GM10266 (cell line): ENCODE measurements at regions not wholly inside any gene's neighbourhood (a gene's known extent, or its start where the extent isn't known, plus 50 kb on each side); places are given as distances from the start of the nearest gene placed in this dataset.

Experiments used
- DNase-seq: peaks from one replicate; pipeline ENCODE4 v3.0.0; 2012; ENCODE audit errors: extremely low spot score
- TF ChIP-seq, protein P1 (sequence below): IDR thresholded peaks from 2 replicates; pipeline ENCODE4 v1.5.1; 2012; ENCODE audit warnings: mild to moderate bottlenecking, low read depth; ENCODE audit not compliant: control insufficient read depth, insufficient read depth; ENCODE audit errors: missing control alignments

DNA sequence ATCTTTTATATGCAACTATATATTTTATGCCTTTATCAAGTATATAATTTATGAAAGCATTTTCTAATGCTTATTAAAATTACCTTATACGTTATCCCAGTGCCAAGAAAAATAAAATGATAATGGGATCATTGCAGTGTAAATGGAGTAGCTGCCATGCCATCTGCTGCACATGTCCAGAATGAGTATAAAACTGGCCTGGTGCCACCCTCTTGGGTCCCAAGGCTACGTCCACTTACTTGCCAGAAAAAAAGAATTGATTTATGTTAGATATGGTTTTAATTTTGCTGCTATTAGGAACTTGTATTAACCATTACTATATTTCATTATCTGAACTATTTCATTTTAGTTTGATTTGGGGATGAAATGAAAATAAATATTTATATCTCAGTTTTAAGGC lies 1127.1 kb upstream of the CNTN5 start:
- no peak for DNase-seq
- TF ChIP-seq, protein P1, sequence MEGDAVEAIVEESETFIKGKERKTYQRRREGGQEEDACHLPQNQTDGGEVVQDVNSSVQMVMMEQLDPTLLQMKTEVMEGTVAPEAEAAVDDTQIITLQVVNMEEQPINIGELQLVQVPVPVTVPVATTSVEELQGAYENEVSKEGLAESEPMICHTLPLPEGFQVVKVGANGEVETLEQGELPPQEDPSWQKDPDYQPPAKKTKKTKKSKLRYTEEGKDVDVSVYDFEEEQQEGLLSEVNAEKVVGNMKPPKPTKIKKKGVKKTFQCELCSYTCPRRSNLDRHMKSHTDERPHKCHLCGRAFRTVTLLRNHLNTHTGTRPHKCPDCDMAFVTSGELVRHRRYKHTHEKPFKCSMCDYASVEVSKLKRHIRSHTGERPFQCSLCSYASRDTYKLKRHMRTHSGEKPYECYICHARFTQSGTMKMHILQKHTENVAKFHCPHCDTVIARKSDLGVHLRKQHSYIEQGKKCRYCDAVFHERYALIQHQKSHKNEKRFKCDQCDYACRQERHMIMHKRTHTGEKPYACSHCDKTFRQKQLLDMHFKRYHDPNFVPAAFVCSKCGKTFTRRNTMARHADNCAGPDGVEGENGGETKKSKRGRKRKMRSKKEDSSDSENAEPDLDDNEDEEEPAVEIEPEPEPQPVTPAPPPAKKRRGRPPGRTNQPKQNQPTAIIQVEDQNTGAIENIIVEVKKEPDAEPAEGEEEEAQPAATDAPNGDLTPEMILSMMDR, result no peak

DNA sequence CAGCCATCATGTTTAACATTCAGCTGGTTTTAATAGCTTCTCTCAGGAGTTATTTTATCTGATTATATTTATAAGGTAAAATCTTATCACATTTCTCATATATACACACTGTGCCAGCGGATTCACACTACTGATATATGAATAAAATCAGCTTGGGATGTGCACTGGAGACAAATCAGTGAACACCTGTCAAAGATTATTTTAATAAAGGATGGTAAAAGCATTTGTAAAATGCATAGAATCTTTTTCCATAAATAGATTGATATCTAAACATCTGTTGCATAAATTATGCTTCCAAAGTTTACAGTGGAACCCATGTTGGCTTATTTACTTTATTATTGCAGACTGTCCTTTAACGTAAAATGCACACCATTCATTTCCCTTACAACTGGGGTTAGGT lies 1125.8 kb upstream of the CNTN5 start:
- TF ChIP-seq, protein P1, result no peak
- no peak for DNase-seq

- no peak for DNase-seq
- TF ChIP-seq, protein P1, result no peak
Observed at GRCh38 chr11:97895572-97895971, 1125.2 kb upstream of the CNTN5 start.

DNA sequence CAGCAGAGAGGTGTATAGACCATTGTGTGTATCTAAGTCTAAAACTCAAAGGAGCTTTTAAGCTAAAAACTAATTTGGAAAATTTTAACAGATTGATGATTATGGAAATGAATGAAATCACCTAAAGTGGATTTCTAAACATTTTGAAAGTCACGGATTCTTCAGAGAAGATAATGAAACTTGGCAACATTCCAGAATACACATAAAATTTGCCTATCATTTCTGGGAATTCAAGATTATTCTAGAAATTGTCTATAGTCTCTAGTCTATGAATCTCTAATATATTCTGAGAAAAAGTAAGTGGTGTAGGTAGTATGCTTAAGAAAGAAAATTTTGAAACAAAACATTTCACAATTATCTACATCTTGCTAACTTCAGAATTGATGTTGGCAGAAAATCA lies 1117.9 kb upstream of the CNTN5 start:
- TF ChIP-seq, protein P1, result no peak
- no peak for DNase-seq

DNA sequence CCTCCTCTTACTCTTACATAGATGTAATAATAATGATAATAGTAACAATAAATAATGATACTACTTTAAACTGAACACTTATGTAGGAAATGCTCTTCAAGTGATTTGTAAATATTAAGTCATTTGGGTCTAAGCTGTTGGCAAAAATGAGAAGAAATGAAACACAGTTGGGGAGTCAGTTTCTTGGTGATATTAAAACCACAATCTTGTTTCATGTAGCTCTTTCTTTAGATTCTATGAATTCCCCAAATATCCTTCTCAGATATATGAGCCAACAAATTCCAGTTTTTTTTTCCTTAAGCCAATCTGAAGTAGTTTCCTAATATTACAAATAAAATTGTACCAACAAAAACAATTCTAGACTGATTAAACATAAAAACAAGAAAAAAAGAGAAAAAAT lies 1115.6 kb upstream of the CNTN5 start:
- TF ChIP-seq, protein P1, result no peak
- no peak for DNase-seq

- TF ChIP-seq, protein P1, result no peak
- no peak for DNase-seq
Observed at GRCh38 chr11:97905671-97906070, 1115.1 kb upstream of the CNTN5 start.

GRCh38 chr11:97908354-97908753 lies 1112.4 kb upstream of the CNTN5 start:
- no peak for DNase-seq

More at GRCh38 chr11:97908354-97908753, 1112.4 kb upstream of the CNTN5 start:
- TF ChIP-seq, protein P1, result no peak
